H54 (cell line): ENCODE measurements at regions not wholly inside any gene's neighbourhood (a gene's known extent, or its start where the extent isn't known, plus 50 kb on each side); places are given as distances from the start of the nearest gene placed in this dataset.

Experiments used
- DNase-seq: peaks from one replicate; pipeline ENCODE4 v3.0.0; 2011; ENCODE audit warnings: low spot score, mixed read lengths; ENCODE audit not compliant: insufficient read length
- FAIRE-seq: peaks from 3 replicates; lab custom pipeline; 2011; peaks lifted over from hg19 to GRCh38; lab: Jason Lieb, UNC
- POLR2A ChIP-seq: IDR thresholded peaks from 2 replicates; pipeline ENCODE4 v1.6.1; 2011; ENCODE audit warnings: low read depth, mild to moderate bottlenecking, low read length

DNA sequence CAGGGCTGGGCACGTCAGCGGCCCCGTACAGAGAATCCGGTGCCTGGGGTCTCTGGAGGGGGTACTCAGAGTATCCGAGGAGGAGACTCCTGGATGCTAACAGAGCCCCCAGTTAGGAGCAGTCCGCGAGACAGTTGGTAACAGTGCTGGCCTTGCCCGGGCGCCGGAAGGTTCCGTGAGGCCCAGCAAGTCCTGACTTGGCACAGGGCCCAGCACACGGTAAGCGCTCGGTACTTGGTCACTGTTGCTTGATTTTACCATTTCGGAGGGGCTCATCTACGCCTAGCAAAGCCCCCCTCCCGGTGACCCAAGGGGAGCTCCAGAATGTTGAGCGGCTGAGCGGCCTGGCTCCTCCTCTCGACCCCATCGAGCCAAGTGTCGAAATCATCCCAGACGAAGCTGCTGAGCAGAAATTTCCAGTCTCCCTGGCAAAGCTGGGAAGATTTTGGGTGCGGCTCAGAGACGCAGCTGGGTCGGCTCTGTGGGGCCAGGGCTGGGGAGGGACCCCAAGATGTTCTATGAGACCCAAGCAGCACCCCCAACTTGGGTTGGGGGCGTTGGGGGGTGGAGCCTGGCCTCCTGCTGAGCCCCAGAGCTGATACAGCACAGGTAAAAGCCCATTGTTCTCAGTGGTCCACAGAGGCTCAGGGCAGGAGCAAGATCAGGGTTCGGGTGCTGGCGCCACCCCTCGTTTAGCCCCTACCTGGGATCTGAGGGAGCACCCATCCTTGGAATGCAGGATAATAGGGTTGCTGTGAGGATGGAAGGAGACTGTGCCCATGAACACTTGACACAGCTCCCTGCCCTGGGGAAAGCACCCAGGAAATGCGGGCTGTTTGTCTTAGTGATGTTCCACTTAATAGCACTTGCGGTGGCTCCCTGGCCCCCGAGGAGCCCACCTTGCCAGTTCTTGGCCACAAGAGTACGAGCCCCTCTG is 137.2 kb downstream of the C9orf50 start:
- FAIRE-seq (peak; percentile 72), DNase-seq (no peak)
- TF ChIP-seq POLR2A: no peak

DNA sequence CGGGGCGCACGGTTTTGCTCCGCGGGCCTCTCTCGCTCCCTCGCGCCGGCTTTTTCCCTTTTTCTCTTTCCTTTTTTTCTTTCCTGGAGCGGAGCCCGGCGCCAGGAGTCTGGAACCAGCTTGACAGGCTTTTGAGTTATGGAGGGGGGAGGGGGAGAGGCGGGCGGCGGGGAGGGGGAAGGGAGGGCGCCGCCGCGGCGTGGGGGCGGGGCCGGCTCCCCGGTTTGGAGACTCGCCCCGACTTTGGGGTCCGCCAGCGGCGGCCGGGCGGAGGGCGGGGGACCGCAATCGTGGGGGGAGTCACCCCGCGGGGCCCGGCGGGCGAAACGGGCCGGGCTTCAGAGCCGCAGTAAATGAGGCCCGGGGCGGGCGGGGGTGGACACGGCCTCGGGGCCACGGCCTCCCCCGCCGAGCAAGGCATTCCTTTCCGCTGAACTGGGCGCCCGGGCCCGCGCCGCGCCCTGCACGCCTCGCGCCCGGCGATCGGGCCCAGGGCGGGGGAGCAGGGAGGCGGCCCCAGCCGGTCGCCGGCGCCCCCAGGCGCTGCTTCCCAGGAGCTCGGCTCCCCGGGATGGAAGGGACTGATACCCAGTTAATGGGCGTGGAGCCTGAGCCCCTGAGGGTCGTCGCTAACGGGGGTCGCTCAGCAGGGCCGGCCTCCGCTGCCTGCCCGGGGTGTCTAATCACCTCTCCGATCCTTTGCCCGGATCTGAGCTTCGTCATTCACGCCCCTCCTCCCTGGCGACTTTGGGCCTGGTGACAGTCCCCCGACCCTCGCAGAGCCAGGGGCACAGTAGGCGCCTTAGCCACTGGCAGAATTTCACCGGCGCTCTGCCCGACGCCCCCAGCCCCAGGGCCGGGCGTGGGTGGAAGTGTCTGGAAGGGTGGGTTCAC is 138.1 kb downstream of the C9orf50 start:
- TF ChIP-seq POLR2A: peak; percentile 25; the same call in 1 of the 2 replicates
- FAIRE-seq (no peak), DNase-seq (no peak)

GRCh38 chr9:129481810-129482511 is 138.9 kb downstream of the C9orf50 start:
- DNase-seq: no peak
- TF ChIP-seq POLR2A: no peak
- no peak for FAIRE-seq

- DNase-seq (no peak), FAIRE-seq (no peak)
- TF ChIP-seq POLR2A: no peak
These were observed 139.5 kb downstream of the C9orf50 start for GRCh38 chr9:129481424-129481809.

- DNase-seq (no peak), FAIRE-seq (no peak)
- TF ChIP-seq POLR2A: no peak
These were observed 140.2 kb downstream of the C9orf50 start for GRCh38 chr9:129480745-129481144.

DNA sequence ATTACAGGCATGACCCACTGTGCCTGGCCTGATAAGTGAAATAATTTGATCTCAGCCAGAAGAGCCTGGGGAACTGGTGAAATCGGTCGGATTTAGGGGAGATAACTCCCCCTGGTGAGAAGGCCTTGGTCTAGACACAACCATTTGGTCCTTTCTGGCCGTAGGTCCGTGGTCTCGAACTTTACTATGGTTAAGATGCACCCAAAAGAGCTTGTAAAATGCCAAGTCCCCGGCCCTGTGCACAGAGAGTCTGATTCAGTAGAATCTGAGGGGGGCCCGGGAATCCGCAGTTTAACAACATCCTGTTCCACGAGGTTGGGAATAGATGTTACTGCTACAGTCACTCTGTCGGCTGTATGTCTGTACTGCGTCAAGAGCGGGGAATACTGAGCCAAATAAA is 140.7 kb downstream of the C9orf50 start:
- TF ChIP-seq POLR2A: no peak
- no peak for DNase-seq
- no peak for FAIRE-seq

DNA sequence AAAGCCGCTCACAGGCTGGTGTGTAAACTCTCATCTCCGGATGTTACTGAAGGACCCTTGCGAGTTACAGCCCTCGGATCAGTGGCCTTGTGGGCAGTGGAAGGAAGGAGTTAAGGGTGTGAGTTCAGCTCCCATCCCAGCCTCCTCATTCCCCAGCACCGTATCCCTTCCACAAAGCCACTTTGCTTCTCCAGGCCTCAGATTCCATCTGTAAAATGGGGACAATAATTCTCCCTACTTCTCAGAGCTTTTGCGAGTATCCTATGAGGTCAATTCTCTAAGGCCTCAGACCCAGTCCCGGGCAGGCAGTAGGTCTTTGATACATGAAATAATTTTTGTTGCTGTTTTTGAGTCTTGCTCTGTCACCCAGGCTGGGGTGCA is 141.3 kb downstream of the C9orf50 start:
- FAIRE-seq (no peak), DNase-seq (no peak)
- TF ChIP-seq POLR2A: no peak

- FAIRE-seq: no peak
- no peak for DNase-seq
- TF ChIP-seq POLR2A: no peak
These were observed 141.8 kb downstream of the C9orf50 start for GRCh38 chr9:129478961-129479630.

DNA sequence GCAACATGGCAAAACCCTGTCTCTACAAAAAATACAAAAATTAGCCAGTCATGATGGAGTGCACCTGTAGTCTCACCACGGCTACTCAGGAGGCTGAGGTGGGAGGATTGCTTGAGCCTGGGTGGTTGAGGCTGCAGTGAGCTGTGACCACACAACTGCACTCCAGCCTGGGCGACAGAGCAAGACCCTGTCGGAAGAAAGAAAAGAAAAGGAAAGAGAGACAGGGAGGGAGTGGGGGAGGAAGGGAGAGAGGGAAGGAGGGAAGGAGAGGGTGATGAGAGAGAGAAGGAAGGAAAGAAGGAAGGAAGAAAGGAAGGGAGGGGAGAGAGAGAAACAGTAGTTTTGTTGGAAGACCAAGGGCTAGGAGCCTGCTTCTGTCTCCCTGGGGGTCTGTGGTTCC is 142.4 kb downstream of the C9orf50 start:
- TF ChIP-seq POLR2A: no peak
- no peak for FAIRE-seq
- no peak for DNase-seq

- TF ChIP-seq POLR2A: no peak
- DNase-seq (no peak), FAIRE-seq (no peak)
These were observed 143.9 kb downstream of the C9orf50 start for GRCh38 chr9:129476821-129477611.

DNA sequence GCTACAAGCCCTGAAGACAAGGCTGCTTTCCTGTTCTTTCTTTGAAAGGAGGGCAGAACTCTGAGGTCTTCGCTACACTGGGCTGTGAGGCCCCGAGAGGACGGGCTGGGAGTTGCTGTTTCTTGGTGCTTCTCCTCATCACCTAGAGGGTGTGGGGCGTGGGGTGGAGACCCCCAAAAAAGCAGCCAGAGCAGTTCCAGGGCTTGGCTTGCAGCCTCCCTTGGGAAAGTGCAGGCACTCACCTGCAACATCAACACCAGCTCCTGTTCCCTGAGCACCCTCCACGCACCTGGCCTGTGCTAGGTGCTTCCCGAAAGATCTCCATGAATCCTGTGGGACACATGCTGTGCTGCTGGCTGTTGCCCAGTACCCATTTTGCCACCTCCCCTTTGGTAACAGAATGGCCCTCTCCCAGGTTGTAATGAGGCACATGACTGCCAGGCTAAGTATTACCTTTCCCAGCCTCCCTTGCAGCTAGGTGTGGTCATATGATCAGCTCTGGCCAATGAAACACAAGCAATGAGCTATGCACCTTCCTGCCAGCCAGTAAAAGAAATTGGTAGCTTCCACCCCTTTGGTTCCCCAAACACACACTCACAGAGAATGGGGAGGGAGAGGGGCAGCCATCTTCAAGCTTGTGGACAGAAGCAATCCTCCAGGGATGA is 146.0 kb downstream of the C9orf50 start:
- no peak for DNase-seq
- TF ChIP-seq POLR2A: no peak
- no peak for FAIRE-seq
